H1 (cell line): ENCODE measurements at regions not wholly inside any gene's neighbourhood (a gene's known extent, or its start where the extent isn't known, plus 50 kb on each side); places are given as distances from the start of the nearest gene placed in this dataset.

Experiments
- CTCF ChIA-PET: fragments of 300-600 bp; sonication (Branson Sonifier 250); formaldehyde crosslinking; loops from one replicate; lab custom pipeline; 2021; ENCODE audit not compliant: partially characterized antibody; lab: Charles Lee
- POLR2A ChIA-PET: fragments of 300-600 bp; sonication (Branson Sonifier 250); formaldehyde crosslinking; loops from one replicate; lab custom pipeline; 2021; ENCODE audit warnings: inconsistent platforms; ENCODE audit not compliant: partially characterized antibody; lab: Charles Lee
- DNase-seq, 2 experiments: peaks; one replicate each; pipeline versions ENCODE4 v3.0.0 to v3.0.0-alpha.2; 2010 to 2022; ENCODE audit warnings: low spot score in 2 of 2, low read depth in 1 of 2, mixed read lengths in 1 of 2
- FAIRE-seq: peaks from 2 replicates; lab custom pipeline; 2011; peaks lifted over from hg19 to GRCh38; lab: Jason Lieb, UNC
- H2AFZ ChIP-seq: 2 replicates; pipeline ENCODE4 v1.8.1; 2012; ENCODE audit warnings: low read length, inconsistent platforms
- H2AK5ac ChIP-seq: 2 replicates; pipeline ENCODE4 v1.6.1; 2013; ENCODE audit warnings: low read depth, low read length
- H2BK120ac ChIP-seq: replicated peaks from 2 replicates; pipeline ENCODE3; 2013; ENCODE audit warnings: low read depth, low read length, inconsistent platforms
- H2BK12ac ChIP-seq: 2 replicates; pipeline ENCODE4 v1.6.1; 2013; ENCODE audit warnings: low read depth, low read length
- H2BK15ac ChIP-seq: 2 replicates; pipeline ENCODE4 v1.6.1; 2013; ENCODE audit warnings: low read length
- H2BK20ac ChIP-seq: 2 replicates; pipeline ENCODE4 v1.6.1; 2013; ENCODE audit warnings: low read length
- H2BK5ac ChIP-seq: 2 replicates; pipeline ENCODE4 v1.6.1; 2013; ENCODE audit warnings: low read depth, low read length
- H3K14ac ChIP-seq: 2 replicates; pipeline ENCODE4 v1.6.1; 2013; ENCODE audit warnings: inconsistent platforms; ENCODE audit not compliant: insufficient read length
- H3K18ac ChIP-seq: 2 replicates; pipeline ENCODE4 v1.6.1; 2013; ENCODE audit warnings: low read length; ENCODE audit errors: extremely low read depth
- H3K23ac ChIP-seq: 2 replicates; pipeline ENCODE4 v1.6.1; 2013; ENCODE audit warnings: inconsistent platforms; ENCODE audit not compliant: insufficient read length
- H3K23me2 ChIP-seq: 2 replicates; pipeline ENCODE4 v1.6.1; 2013; ENCODE audit warnings: low read depth, low read length
- H3K27ac ChIP-seq: 2 replicates; pipeline ENCODE4 v1.6.1; 2011; ENCODE audit warnings: low read depth, low read length, inconsistent platforms
- H3K27me3 ChIP-seq, 4 experiments: replicated peaks in 1 of 4; 1 replicate in 1 of 4; 2 replicates in 3 of 4; pipeline versions ENCODE4 v1.6.1 to v1.8.1; 2011 to 2013; ENCODE audit warnings: low read length in 3 of 4, mild to moderate bottlenecking in 3 of 4, inconsistent platforms in 2 of 4, mixed read lengths in 2 of 4, moderate library complexity in 1 of 4; ENCODE audit not compliant: control insufficient read depth in 3 of 4, insufficient read depth in 3 of 4; ENCODE audit errors: extremely low read depth in 1 of 4
- H3K36me3 ChIP-seq, 4 experiments: 2 replicates each; pipeline versions ENCODE4 v1.6.1 to v1.8.1; 2011 to 2013; ENCODE audit warnings: mild to moderate bottlenecking in 4 of 4, low read length in 3 of 4, moderate library complexity in 2 of 4, control low read depth in 1 of 4, inconsistent platforms in 1 of 4; ENCODE audit not compliant: insufficient read depth in 4 of 4, control insufficient read depth in 2 of 4
- H3K4ac ChIP-seq: replicated peaks from 2 replicates; pipeline ENCODE3; 2013; ENCODE audit warnings: low read length, low read depth, mixed read lengths, inconsistent platforms; ENCODE audit not compliant: insufficient read length
- H3K4me1 ChIP-seq, 4 experiments: replicated peaks in 1 of 4; 1 replicate in 1 of 4; 2 replicates in 3 of 4; pipeline versions ENCODE4 v1.6.1 to v1.8.1; 2011 to 2013; ENCODE audit warnings: low read length in 3 of 4, inconsistent platforms in 2 of 4, mixed read lengths in 1 of 4; ENCODE audit not compliant: insufficient read depth in 4 of 4, control insufficient read depth in 3 of 4
- H3K4me2 ChIP-seq, 2 experiments: 2 replicates each; pipeline versions ENCODE4 v1.6.1 to v1.8.1; 2011 to 2013; ENCODE audit warnings: low read depth in 2 of 2, low read length in 2 of 2, control low read depth in 1 of 2, inconsistent platforms in 1 of 2, mild to moderate bottlenecking in 1 of 2; ENCODE audit not compliant: insufficient read depth in 1 of 2
- H3K4me3 ChIP-seq, 4 experiments: fragments of 200-600, 300-600 bp in 1 of 4; sonication (generic), shearing (Covaris generic), sonication (Bioruptor Twin) in 1 of 4; 2 replicates each; pipeline versions ENCODE4 v1.5.1 to v1.8.1; 2011 to 2016; ENCODE audit warnings: low read length in 4 of 4, low read depth in 3 of 4, control low read depth in 2 of 4, inconsistent platforms in 2 of 4, mild to moderate bottlenecking in 2 of 4, mixed read lengths in 1 of 4, moderate library complexity in 1 of 4; ENCODE audit not compliant: insufficient read depth in 2 of 4; ENCODE audit errors: extremely low read depth in 1 of 4
- H3K56ac ChIP-seq: replicated peaks from 2 replicates; pipeline ENCODE3; 2013; ENCODE audit warnings: low read depth, mild to moderate bottlenecking, mixed read lengths, low read length, inconsistent platforms; ENCODE audit not compliant: insufficient read length
- H3K79me1 ChIP-seq: 2 replicates; pipeline ENCODE4 v1.6.1; 2013; ENCODE audit warnings: low read depth, low read length, control low read depth
- H3K79me2 ChIP-seq, 2 experiments: 2 replicates each; pipeline versions ENCODE4 v1.6.1 to v1.8.1; 2012 to 2013; ENCODE audit warnings: low read length in 2 of 2, mild to moderate bottlenecking in 2 of 2, inconsistent platforms in 1 of 2; ENCODE audit not compliant: insufficient read depth in 2 of 2, control insufficient read depth in 1 of 2
- H3K9ac ChIP-seq, 4 experiments: replicated peaks in 1 of 4; 1 replicate in 1 of 4; 2 replicates in 3 of 4; pipeline versions ENCODE4 v1.6.1 to v1.8.1; 2011 to 2013; ENCODE audit warnings: low read depth in 3 of 4, low read length in 3 of 4, control low read depth in 2 of 4, mild to moderate bottlenecking in 2 of 4, moderate library complexity in 2 of 4, inconsistent platforms in 1 of 4; ENCODE audit errors: extremely low read depth in 1 of 4
- H3K9me3 ChIP-seq, 2 experiments: 2 replicates each; pipeline versions ENCODE4 v1.6.1 to v1.8.1; 2012 to 2013; ENCODE audit warnings: mild to moderate bottlenecking in 2 of 2, moderate library complexity in 2 of 2, control low read depth in 1 of 2, inconsistent platforms in 1 of 2, low read depth in 1 of 2, low read length in 1 of 2, mixed read lengths in 1 of 2; ENCODE audit not compliant: insufficient read depth in 2 of 2
- H4K20me1 ChIP-seq, 2 experiments: replicated peaks in 1 of 2; 2 replicates each; pipeline versions ENCODE3 to v1.8.1; 2011 to 2013; ENCODE audit warnings: inconsistent platforms in 2 of 2, low read length in 2 of 2, mild to moderate bottlenecking in 1 of 2; ENCODE audit not compliant: insufficient read depth in 2 of 2, control insufficient read depth in 1 of 2
- H4K5ac ChIP-seq: 2 replicates; pipeline ENCODE4 v1.6.1; 2013; ENCODE audit warnings: low read length, low read depth, mixed read lengths, inconsistent platforms; ENCODE audit not compliant: insufficient read length
- H4K8ac ChIP-seq: 2 replicates; pipeline ENCODE4 v1.8.0; 2013; ENCODE audit warnings: mild to moderate bottlenecking, moderate library complexity, low read length, inconsistent platforms; ENCODE audit not compliant: insufficient read depth; ENCODE audit errors: extremely low read depth
- H4K91ac ChIP-seq: replicated peaks from 2 replicates; pipeline ENCODE3; 2013; ENCODE audit warnings: low read length, mixed read lengths, inconsistent platforms; ENCODE audit not compliant: insufficient read length
- CHD7 ChIP-seq: fragments of 300-600 bp; sonication (generic); IDR thresholded peaks from 2 replicates; pipeline ENCODE4 v1.7.1; 2012; ENCODE audit warnings: low read length, moderate library complexity, mild to moderate bottlenecking, inconsistent platforms; ENCODE audit not compliant: insufficient replicate concordance
- WGBS, 2 experiments: shearing (Covaris generic) in 1 of 2; methylation state at CpG; one replicate each; pipeline versions ENCODE4 v1.1.6 to v1.1.7; 2013 to 2015; ENCODE audit warnings: low lambda C conversion rate in 2 of 2, mixed read lengths in 2 of 2, inconsistent platforms in 1 of 2, low coverage in 1 of 2, missing lambda C conversion rate in 1 of 2; ENCODE audit not compliant: insufficient replicate concordance in 2 of 2, insufficient coverage in 1 of 2, insufficient read length in 1 of 2; ENCODE audit errors: extremely low coverage in 1 of 2, missing lambda C conversion rate in 1 of 2; 5-methylcytosine and 5-hydroxymethylcytosine counted together

- no peak overlapping the region for H4K5ac ChIP-seq
- H3K27me3 ChIP-seq = peaks cover 0 to 1% (median 0%) of the 10 kb centered on the region in 4 experiments; a peak in 1 of 7 replicates
- no peak overlapping the region for H3K56ac ChIP-seq
- H2BK5ac ChIP-seq = no peak overlapping the region
- H3K79me2 ChIP-seq = no peaks in the 10 kb centered on the region
- DNase-seq (no peak), FAIRE-seq (no peak)
- H3K23me2 ChIP-seq = no peaks in the 10 kb centered on the region
- ChIA-PET POLR2A (no interaction called here), CTCF (no interaction called here)
- no peak overlapping the region for H3K23ac ChIP-seq
- H3K4me1 ChIP-seq = peaks cover 0 to 2% (median 0%) of the 10 kb centered on the region in 4 experiments; a peak in 1 of 7 replicates
- no peak overlapping the region for H3K4me3 ChIP-seq
- no peak overlapping the region for H3K9ac ChIP-seq
- no peak overlapping the region for H2BK120ac ChIP-seq
- no peak overlapping the region for H3K4me2 ChIP-seq
- H4K8ac ChIP-seq = no peak overlapping the region
- H2BK15ac ChIP-seq = no peak overlapping the region
- H3K27ac ChIP-seq = no peak overlapping the region
- no peak overlapping the region for H3K18ac ChIP-seq
- no peaks in the 10 kb centered on the region for H3K36me3 ChIP-seq
- no peak overlapping the region for H4K91ac ChIP-seq
- H2BK20ac ChIP-seq = no peak overlapping the region
- H2AK5ac ChIP-seq = no peak overlapping the region
- H3K9me3 ChIP-seq = peaks cover 12 to 16% of the 10 kb centered on the region in 2 experiments; a peak in 3 of 4 replicates
- no peak overlapping the region for H2BK12ac ChIP-seq
- H3K4ac ChIP-seq = no peak overlapping the region
- H4K20me1 ChIP-seq = no peaks in the 10 kb centered on the region
- H3K79me1 ChIP-seq = no peaks in the 10 kb centered on the region
- no peak overlapping the region for H3K14ac ChIP-seq
- 75% methylated on average over 1 of the region's 1 CpG; no CpG with 5 or more reads in 1 of the 2 experiments for WGBS, 2 experiments
- no peak overlapping the region for H2AFZ ChIP-seq
- TF ChIP-seq CHD7 = no peak
Observed at GRCh38 chr1:13921190-13921589, 221.2 kb downstream of the PRDM2 start.
